Ovary (tissue), 3 donors: ENCODE measurements at regions not wholly inside any gene's neighbourhood (a gene's known extent, or its start where the extent isn't known, plus 50 kb on each side); places are given as distances from the start of the nearest gene placed in this dataset.

ENCODE experiments used
- CTCF ChIP-seq, 3 donors: fragments of 450-650 bp in 2 of 3; fragments of 200-600 bp in 1 of 3; IDR thresholded peaks; one replicate each; pipeline versions ENCODE4 v1.5.1 to v1.8.0; 2016 to 2022; ENCODE audit warnings: antibody characterized with exemption in 3 of 3, mild to moderate bottlenecking in 1 of 3
- EP300 ChIP-seq: sonication (generic); formaldehyde crosslinking; IDR thresholded peaks from one replicate; pipeline ENCODE4 v1.6.1; 2017; ENCODE audit warnings: antibody characterized with exemption
- POLR2A ChIP-seq: fragments of 450-650 bp; IDR thresholded peaks from one replicate; pipeline ENCODE4 v1.6.1; 2017; ENCODE audit warnings: antibody characterized with exemption, mild to moderate bottlenecking, moderate library complexity
- donor health status: DM: no; HTN: no; CAD: no.

DNA sequence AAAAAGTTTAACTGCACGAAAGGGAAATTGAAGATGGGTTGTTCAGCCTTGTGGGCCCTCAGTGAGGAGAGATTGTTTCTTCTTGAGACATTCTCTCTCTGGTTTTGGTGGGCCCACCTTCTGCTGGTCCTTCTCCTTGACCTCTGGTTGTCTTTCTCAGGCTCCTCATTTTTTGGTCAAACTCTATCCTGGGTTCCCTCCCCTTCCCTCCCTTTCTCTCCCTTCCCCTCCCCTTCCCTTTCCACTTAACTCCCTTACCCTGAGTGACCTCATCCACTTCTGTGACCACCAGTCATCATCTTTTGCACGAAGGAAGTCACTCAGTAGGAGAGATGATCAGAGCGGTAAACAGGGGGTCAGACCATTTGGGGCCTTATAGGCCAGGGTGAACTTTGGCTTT, 71.5 kb upstream of the RALY start:
- TF ChIP-seq CTCF (IDR thresholded peaks at IDR 0.05): no peak
- no peak for TF ChIP-seq POLR2A
- TF ChIP-seq EP300: no peak
